ENCODE measurements at regions not wholly inside any gene's neighbourhood (a gene's known extent, or its start where the extent isn't known, plus 50 kb on each side); places are given as distances from the start of the nearest gene placed in this dataset.

DNA sequence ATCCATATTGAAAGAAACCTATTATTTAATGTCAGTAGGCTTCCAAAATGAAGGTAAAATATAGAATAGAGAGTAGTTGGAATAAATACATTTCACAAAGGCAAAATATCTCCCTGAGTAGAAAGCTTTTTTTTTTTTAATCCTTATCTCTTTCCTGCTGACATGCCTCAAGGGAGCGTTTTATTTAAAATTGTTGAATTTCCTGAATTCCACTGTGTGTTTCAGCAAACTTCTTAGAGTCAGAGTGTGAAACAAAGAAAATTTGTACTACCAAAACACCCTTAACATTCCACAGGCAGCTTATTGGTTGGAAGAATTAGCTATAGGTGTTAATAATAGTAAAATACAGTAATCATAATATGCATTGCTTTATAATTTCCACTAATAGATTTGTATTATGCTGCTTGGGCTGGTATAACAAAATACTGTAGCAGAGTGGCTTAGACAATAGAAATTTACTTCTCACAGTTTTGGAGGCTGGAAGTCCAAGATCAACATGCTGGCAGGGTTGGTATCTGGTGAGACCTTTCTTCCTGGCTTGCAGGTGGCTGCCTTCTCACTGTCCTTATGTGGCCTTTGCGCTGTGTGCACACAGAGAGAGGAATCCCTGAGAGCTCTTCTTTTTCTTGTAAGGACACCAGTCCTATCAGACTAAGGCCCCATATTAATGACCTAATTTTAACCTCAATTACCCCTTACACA is 468.4 kb upstream of the C1orf87 start (continued):
- TF ChIP-seq, protein P1, sequence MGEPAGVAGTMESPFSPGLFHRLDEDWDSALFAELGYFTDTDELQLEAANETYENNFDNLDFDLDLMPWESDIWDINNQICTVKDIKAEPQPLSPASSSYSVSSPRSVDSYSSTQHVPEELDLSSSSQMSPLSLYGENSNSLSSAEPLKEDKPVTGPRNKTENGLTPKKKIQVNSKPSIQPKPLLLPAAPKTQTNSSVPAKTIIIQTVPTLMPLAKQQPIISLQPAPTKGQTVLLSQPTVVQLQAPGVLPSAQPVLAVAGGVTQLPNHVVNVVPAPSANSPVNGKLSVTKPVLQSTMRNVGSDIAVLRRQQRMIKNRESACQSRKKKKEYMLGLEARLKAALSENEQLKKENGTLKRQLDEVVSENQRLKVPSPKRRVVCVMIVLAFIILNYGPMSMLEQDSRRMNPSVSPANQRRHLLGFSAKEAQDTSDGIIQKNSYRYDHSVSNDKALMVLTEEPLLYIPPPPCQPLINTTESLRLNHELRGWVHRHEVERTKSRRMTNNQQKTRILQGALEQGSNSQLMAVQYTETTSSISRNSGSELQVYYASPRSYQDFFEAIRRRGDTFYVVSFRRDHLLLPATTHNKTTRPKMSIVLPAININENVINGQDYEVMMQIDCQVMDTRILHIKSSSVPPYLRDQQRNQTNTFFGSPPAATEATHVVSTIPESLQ (CRISPR knock-in tag; IDR thresholded peaks at IDR 0.05) = no peak
- no peak for TF ChIP-seq JUN (CRISPR knock-in tag; IDR thresholded peaks at IDR 0.05)
- TF ChIP-seq, protein P2, sequence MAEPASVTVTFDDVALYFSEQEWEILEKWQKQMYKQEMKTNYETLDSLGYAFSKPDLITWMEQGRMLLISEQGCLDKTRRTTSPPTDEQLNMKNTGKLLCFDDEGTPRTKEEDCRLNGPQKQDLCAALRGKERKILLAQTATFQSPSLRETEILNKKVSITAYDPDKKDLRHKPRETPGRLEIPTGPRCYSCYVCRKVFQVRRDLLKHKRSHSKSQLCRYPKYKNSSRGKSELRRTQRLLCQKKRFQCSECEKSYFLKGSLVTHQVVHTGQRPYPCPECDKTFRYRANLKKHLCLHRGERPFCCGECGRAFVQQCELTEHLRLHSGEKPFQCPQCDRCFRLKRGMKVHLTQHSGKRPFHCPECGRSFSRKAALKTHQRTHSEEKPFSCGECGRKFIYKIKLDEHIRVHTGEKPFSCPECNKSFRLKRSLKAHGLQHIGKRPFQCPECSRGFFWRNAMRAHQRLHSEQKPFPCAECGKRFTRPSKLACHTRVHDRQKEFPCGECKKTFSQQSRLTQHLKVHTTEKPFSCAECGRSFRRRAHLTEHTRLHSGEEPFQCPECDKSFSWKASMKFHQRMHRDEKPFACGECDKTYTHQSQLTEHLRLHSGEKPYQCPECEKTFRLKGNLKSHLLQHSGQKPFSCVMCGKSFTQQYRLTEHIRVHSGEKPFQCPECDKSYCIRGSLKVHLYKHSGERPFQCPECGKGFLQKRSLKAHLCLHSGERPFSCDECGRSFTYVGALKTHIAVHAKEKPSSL (CRISPR knock-in tag; conservative IDR thresholded peaks at IDR 0.05) = no peak
- TF ChIP-seq CREB1 (CRISPR knock-in tag; IDR thresholded peaks at IDR 0.05) = no peak
- no peak for TF ChIP-seq KAT7 (CRISPR knock-in tag; IDR thresholded peaks at IDR 0.05; ENCODE audit: borderline replicate concordance)

DNA sequence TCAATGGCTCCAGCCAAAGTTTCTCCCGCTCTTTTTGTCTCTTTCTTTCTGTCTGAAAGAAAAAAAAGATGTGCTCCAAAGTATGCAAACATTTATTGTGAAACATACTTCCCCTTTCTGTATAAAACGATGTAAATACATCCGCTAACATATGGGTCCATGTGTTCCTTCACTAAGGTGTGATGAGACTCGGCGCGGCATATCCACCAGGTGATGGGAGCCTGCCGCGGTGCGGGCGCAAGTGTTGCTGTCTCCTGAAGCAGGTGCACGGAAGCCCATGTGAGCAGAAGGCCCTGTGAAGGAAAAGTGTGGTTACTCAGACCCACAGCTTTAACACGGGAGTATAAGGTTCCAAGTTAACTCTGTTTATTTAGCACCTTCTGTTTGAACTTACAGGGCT is 466.6 kb upstream of the C1orf87 start:
- Mint-ChIP-seq H3K9me3 (peaks cover 15% of the 10 kb centered on the region), H3K36me3 (no peaks in the 10 kb centered on the region), H3K4me1 (no peaks in the 10 kb centered on the region)

DNA sequence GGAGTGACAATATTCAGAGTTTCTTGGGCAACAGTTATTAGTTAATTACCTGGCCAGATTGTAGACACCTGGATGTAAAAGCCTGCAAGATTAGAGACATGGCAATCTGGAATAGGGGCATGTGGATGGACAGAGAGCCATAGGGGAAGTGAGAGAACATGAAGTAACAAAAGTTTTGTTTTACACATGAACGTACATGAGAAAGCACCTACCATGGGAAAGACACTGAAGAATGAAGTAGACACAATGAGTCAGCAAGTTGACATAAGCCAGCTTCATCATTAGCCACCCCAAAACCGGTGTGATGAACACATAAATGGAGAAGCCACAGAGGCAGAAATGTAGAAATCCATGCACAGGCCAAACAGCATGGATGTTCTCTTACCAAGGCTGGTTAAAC is 462.1 kb upstream of the C1orf87 start:
- Mint-ChIP-seq H3K4me3 (no peak overlapping the region), H3K4me1 (no peaks in the 10 kb centered on the region), H3K9me3 (peaks cover 15% of the 10 kb centered on the region), H3K27ac (no peak overlapping the region), H3K27me3 (ENCODE audit: low read depth) (no peaks in the 10 kb centered on the region), H3K36me3 (no peaks in the 10 kb centered on the region)
- no peak for TF ChIP-seq PRRX2 (CRISPR knock-in tag; IDR thresholded peaks at IDR 0.05)
- TF ChIP-seq, protein P3, sequence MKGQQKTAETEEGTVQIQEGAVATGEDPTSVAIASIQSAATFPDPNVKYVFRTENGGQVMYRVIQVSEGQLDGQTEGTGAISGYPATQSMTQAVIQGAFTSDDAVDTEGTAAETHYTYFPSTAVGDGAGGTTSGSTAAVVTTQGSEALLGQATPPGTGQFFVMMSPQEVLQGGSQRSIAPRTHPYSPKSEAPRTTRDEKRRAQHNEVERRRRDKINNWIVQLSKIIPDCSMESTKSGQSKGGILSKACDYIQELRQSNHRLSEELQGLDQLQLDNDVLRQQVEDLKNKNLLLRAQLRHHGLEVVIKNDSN (CRISPR knock-in tag; IDR thresholded peaks at IDR 0.05) = no peak
- TF ChIP-seq ZNF396 (CRISPR knock-in tag; IDR thresholded peaks at IDR 0.05; ENCODE audit: borderline replicate concordance) = no peak
- TF ChIP-seq NFYB (CRISPR knock-in tag; conservative IDR thresholded peaks at IDR 0.05; ENCODE audit: low read depth) = no peak
- TF ChIP-seq ZNF232 (CRISPR knock-in tag; IDR thresholded peaks at IDR 0.05) = no peak
- no peak for TF ChIP-seq TP53 (CRISPR knock-in tag; IDR thresholded peaks at IDR 0.05)
- TF ChIP-seq, protein P4, sequence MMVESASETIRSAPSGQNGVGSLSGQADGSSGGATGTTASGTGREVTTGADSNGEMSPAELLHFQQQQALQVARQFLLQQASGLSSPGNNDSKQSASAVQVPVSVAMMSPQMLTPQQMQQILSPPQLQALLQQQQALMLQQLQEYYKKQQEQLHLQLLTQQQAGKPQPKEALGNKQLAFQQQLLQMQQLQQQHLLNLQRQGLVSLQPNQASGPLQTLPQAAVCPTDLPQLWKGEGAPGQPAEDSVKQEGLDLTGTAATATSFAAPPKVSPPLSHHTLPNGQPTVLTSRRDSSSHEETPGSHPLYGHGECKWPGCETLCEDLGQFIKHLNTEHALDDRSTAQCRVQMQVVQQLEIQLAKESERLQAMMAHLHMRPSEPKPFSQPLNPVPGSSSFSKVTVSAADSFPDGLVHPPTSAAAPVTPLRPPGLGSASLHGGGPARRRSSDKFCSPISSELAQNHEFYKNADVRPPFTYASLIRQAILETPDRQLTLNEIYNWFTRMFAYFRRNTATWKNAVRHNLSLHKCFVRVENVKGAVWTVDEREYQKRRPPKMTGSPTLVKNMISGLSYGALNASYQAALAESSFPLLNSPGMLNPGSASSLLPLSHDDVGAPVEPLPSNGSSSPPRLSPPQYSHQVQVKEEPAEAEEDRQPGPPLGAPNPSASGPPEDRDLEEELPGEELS (CRISPR knock-in tag; IDR thresholded peaks at IDR 0.05) = no peak
- TF ChIP-seq, protein P5, sequence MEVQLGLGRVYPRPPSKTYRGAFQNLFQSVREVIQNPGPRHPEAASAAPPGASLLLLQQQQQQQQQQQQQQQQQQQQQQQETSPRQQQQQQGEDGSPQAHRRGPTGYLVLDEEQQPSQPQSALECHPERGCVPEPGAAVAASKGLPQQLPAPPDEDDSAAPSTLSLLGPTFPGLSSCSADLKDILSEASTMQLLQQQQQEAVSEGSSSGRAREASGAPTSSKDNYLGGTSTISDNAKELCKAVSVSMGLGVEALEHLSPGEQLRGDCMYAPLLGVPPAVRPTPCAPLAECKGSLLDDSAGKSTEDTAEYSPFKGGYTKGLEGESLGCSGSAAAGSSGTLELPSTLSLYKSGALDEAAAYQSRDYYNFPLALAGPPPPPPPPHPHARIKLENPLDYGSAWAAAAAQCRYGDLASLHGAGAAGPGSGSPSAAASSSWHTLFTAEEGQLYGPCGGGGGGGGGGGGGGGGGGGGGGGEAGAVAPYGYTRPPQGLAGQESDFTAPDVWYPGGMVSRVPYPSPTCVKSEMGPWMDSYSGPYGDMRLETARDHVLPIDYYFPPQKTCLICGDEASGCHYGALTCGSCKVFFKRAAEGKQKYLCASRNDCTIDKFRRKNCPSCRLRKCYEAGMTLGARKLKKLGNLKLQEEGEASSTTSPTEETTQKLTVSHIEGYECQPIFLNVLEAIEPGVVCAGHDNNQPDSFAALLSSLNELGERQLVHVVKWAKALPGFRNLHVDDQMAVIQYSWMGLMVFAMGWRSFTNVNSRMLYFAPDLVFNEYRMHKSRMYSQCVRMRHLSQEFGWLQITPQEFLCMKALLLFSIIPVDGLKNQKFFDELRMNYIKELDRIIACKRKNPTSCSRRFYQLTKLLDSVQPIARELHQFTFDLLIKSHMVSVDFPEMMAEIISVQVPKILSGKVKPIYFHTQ (CRISPR knock-in tag; IDR thresholded peaks at IDR 0.05) = no peak
- ChIA-PET POLR2A (interaction anchor here (0.5 kb wide), 1 partner anchor 358 kb away, joined by 7 read pairs; no protein-coding TSS in a partner anchor), CTCF (no interaction called here)
- ATAC-seq (no peak), DNase-seq (ENCODE audit: low spot score) (no peak)

More for the DNA sequence above, 466.6 kb upstream of the C1orf87 start:
- CTCF ChIA-PET = no interaction called here
- POLR2A ChIA-PET = no interaction called here
- ATAC-seq (no peak), DNase-seq (ENCODE audit: low spot score) (no peak)
- TF ChIP-seq ETV6 (CRISPR knock-in tag; IDR thresholded peaks at IDR 0.05) = no peak
- TF ChIP-seq GTF2I (CRISPR knock-in tag; conservative IDR thresholded peaks at IDR 0.05) = no peak
- TF ChIP-seq, protein P6, sequence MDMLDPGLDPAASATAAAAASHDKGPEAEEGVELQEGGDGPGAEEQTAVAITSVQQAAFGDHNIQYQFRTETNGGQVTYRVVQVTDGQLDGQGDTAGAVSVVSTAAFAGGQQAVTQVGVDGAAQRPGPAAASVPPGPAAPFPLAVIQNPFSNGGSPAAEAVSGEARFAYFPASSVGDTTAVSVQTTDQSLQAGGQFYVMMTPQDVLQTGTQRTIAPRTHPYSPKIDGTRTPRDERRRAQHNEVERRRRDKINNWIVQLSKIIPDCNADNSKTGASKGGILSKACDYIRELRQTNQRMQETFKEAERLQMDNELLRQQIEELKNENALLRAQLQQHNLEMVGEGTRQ (CRISPR knock-in tag; IDR thresholded peaks at IDR 0.05) = no peak
- TF ChIP-seq ATF1 (CRISPR knock-in tag; IDR thresholded peaks at IDR 0.05) = no peak
- no peak for TF ChIP-seq OVOL2 (CRISPR knock-in tag; IDR thresholded peaks at IDR 0.05; ENCODE audit: borderline replicate concordance)
- TF ChIP-seq EMX1 (CRISPR knock-in tag; IDR thresholded peaks at IDR 0.05) = no peak
- Mint-ChIP-seq H3K27me3 (ENCODE audit: low read depth) (no peaks in the 10 kb centered on the region), H3K4me3 (no peak overlapping the region), H3K27ac (no peak overlapping the region)
